ENCODE measurements at regions not wholly inside any gene's neighbourhood (a gene's known extent, or its start where the extent isn't known, plus 50 kb on each side); places are given as distances from the start of the nearest gene placed in this dataset.

- TF ChIP-seq, protein P1, sequence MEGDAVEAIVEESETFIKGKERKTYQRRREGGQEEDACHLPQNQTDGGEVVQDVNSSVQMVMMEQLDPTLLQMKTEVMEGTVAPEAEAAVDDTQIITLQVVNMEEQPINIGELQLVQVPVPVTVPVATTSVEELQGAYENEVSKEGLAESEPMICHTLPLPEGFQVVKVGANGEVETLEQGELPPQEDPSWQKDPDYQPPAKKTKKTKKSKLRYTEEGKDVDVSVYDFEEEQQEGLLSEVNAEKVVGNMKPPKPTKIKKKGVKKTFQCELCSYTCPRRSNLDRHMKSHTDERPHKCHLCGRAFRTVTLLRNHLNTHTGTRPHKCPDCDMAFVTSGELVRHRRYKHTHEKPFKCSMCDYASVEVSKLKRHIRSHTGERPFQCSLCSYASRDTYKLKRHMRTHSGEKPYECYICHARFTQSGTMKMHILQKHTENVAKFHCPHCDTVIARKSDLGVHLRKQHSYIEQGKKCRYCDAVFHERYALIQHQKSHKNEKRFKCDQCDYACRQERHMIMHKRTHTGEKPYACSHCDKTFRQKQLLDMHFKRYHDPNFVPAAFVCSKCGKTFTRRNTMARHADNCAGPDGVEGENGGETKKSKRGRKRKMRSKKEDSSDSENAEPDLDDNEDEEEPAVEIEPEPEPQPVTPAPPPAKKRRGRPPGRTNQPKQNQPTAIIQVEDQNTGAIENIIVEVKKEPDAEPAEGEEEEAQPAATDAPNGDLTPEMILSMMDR (IDR thresholded peaks at IDR 0.05): no peak
- TF ChIP-seq POLR2AphosphoS5 (IDR thresholded peaks at IDR 0.05): no peak
- TF ChIP-seq EP300 (IDR thresholded peaks at IDR 0.05): no peak
Measured at GRCh38 chr13:54750521-54750920, 1721.9 kb downstream of the OLFM4 start.

Measured in sigmoid colon (tissue), 4 donors.